OCI-LY1 (cell line): ENCODE measurements at regions not wholly inside any gene's neighbourhood (a gene's known extent, or its start where the extent isn't known, plus 50 kb on each side); places are given as distances from the start of the nearest gene placed in this dataset.
"Not testable (repeated sequence)": the region's sequence is repeated elsewhere in the genome, so short reads cannot be mapped to it uniquely, and the experiment has no call there.

Experiments used
- H2AFZ ChIP-seq: fragments of 200-600 bp; sonication (generic), shearing (Covaris generic); 2 replicates; pipeline ENCODE4 v1.6.0; 2014; ENCODE audit warnings: antibody characterized with exemption, mild to moderate bottlenecking, low read length
- H3F3A ChIP-seq: fragments of 200-600 bp; sonication (generic), shearing (Covaris generic); 2 replicates; pipeline ENCODE4 v1.6.0; 2014; ENCODE audit warnings: mild to moderate bottlenecking, antibody characterized with exemption, low read length, moderate library complexity; ENCODE audit not compliant: insufficient read depth
- H3K27ac ChIP-seq: fragments of 200-600 bp; sonication (generic); 2 replicates; pipeline ENCODE4 v1.5.1; 2014; ENCODE audit warnings: low read length, mixed run types, mild to moderate bottlenecking, low read depth; ENCODE audit not compliant: poor library complexity, severe bottlenecking
- H3K27me3 ChIP-seq: fragments of 200-600 bp; sonication (generic); 2 replicates; pipeline ENCODE4 v1.6.0; 2014; ENCODE audit warnings: antibody characterized with exemption, mild to moderate bottlenecking, low read length, moderate library complexity; ENCODE audit not compliant: insufficient read depth
- H3K36me3 ChIP-seq: fragments of 200-600 bp; sonication (generic); 2 replicates; pipeline ENCODE4 v1.6.1; 2014; ENCODE audit warnings: mild to moderate bottlenecking, antibody characterized with exemption, low read length, moderate library complexity, mixed read lengths; ENCODE audit not compliant: insufficient read depth
- H3K4me1 ChIP-seq: fragments of 200-600 bp; sonication (generic); 2 replicates; pipeline ENCODE4 v1.5.1; 2014; ENCODE audit warnings: mild to moderate bottlenecking, low read length, moderate library complexity; ENCODE audit not compliant: insufficient read depth, severe bottlenecking
- H3K4me2 ChIP-seq: fragments of 200-600 bp; sonication (generic), shearing (Covaris generic); 2 replicates; pipeline ENCODE4 v1.6.1; 2014; ENCODE audit warnings: low read length
- H3K4me3 ChIP-seq: fragments of 200-600 bp; sonication (generic); 2 replicates; pipeline ENCODE4 v1.5.1; 2014; ENCODE audit warnings: low read length, low read depth, mild to moderate bottlenecking, mixed read lengths; ENCODE audit not compliant: poor library complexity, severe bottlenecking
- H3K79me2 ChIP-seq: fragments of 200-600 bp; shearing (Covaris generic); 2 replicates; pipeline ENCODE4 v1.6.1; 2016; ENCODE audit warnings: mixed run types, low read length, mixed read lengths; ENCODE audit not compliant: insufficient read depth
- H3K9ac ChIP-seq: fragments of 200-600 bp; sonication (generic), shearing (Covaris generic); 2 replicates; pipeline ENCODE4 v1.6.1; 2014; ENCODE audit warnings: mild to moderate bottlenecking, low read length, mixed read lengths
- H3K9me2 ChIP-seq: fragments of 200-600 bp; sonication (generic), shearing (Covaris generic); 2 replicates; pipeline ENCODE4 v1.6.1; 2014; ENCODE audit warnings: low read depth, mild to moderate bottlenecking, low read length, mixed read lengths
- H3K9me3 ChIP-seq: fragments of 200-600 bp; shearing (Covaris generic); 2 replicates; pipeline ENCODE4 v1.6.1; 2014; ENCODE audit warnings: low read length, mixed read lengths
- H4K20me1 ChIP-seq: fragments of 200-600 bp; sonication (generic), shearing (Covaris generic); 2 replicates; pipeline ENCODE4 v1.6.0; 2016; ENCODE audit warnings: mild to moderate bottlenecking, low read length; ENCODE audit not compliant: insufficient read depth
- CTCF ChIP-seq: fragments of 200-600 bp; sonication (generic), shearing (Covaris generic); IDR thresholded peaks from 2 replicates; pipeline ENCODE4 v1.5.1; 2017; ENCODE audit warnings: mild to moderate bottlenecking, antibody characterized with exemption, low read length, moderate library complexity, mixed read lengths
- EZH2 ChIP-seq: fragments of 200-600 bp; sonication (generic), shearing (Covaris generic); IDR thresholded peaks from 2 replicates; pipeline ENCODE4 v1.8.0; 2017; ENCODE audit warnings: borderline replicate concordance, mixed run types, mild to moderate bottlenecking, antibody characterized with exemption, low read length, moderate library complexity, mixed read lengths

DNA sequence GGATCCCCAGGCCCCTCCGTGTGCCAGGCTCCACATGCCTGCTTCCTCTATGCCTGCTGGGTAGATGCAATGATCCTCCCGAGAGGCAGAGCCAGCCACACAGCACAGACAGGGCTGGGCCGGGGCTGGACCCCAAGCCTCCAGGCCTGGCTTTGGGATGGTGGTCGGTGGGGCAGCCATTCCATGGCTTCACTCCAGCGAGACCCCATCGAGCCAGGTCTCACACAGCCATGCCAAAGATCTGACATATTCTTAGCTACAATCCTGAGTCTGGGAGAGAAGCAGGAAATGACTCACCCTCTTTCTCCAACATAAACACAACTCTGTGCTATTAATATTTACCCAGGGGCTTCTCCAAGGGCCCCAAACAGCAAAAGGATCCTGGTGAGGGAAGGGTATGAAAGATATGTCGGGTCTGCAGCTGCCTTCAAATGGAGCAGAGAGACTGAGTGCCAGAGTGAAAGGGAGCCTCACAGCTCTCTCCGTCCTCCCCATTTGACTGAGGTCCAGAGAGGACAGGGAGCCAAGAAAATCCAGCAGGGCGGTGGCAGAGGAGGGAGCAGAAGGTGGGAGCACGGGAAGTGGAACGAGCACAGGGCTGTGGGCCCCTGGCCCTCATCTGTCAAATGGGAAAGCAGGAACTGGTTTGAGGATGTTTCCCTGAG lies 639.5 kb downstream of the MATN1 start:
- no peak overlapping the region for H3K27ac ChIP-seq
- H3K9me2 ChIP-seq: no peaks in the 10 kb centered on the region
- no peak overlapping the region for H2AFZ ChIP-seq
- 0 out of 2 replicates have a peak, but pooled peaks cover 4% of the 10 kb centered on the region for H3K27me3 ChIP-seq
- TF ChIP-seq EZH2: no peak
- TF ChIP-seq CTCF: no peak
- H3K4me3 ChIP-seq: no peak overlapping the region
- no peaks in the 10 kb centered on the region for H3K4me1 ChIP-seq
- H3K9ac ChIP-seq: no peak overlapping the region
- H3K36me3 ChIP-seq: no peaks in the 10 kb centered on the region
- no peak overlapping the region for H3K4me2 ChIP-seq
- H3K9me3 ChIP-seq: no peaks in the 10 kb centered on the region
- no peaks in the 10 kb centered on the region for H4K20me1 ChIP-seq
- no peaks in the 10 kb centered on the region for H3K79me2 ChIP-seq
- no peaks in the 10 kb centered on the region for H3F3A ChIP-seq

DNA sequence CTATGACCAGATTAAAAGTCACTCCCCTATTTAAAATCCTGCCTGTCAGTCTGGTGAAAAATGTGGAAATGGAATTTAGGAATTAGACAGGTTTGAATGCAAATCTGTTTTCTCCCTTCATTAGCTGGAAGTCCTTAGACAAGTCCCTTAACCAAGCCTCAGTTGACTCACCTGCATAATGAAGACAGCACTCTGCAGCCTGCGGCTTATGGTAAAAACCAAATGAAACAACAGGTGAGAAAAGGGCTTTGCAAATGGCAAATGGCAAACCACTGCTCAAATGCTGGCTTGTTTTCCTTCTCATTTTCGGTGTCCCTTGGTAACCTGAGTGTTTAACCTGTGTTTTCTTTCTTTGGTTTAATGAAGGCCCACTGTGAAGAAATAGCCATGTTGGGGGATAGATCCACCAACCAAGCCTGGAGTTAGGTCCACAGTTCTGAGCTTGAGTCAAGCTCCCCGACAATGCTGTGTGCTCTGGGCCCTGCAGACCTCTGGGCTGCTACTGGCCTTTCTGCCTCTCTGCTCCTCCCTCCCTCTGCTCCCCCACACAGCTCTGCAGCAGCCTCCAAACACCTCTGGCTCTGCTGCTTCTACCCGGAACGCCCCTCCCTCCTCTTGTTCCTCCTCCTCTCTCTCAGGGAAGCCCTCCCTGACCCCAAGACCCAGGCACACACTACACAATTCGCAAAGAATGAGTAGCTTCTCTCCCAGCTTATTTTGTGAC lies 641.8 kb downstream of the MATN1 start:
- Histone ChIP-seq H3K9me3 (no peaks in the 10 kb centered on the region), H3K27ac (no peak overlapping the region), H3K36me3 (no peaks in the 10 kb centered on the region; the same call in 1 of the 2 replicates), H3K9me2 (no peaks in the 10 kb centered on the region), H4K20me1 (no peaks in the 10 kb centered on the region), H3F3A (no peaks in the 10 kb centered on the region), H3K27me3 (0 out of 2 replicates have a peak, but pooled peaks cover 7% of the 10 kb centered on the region), H3K9ac (no peak overlapping the region), H3K79me2 (no peaks in the 10 kb centered on the region), H3K4me3 (no peak overlapping the region), H2AFZ (no peak overlapping the region), H3K4me1 (no peaks in the 10 kb centered on the region), H3K4me2 (no peak overlapping the region)
- no peak for TF ChIP-seq CTCF
- TF ChIP-seq EZH2: no peak

- H3K27me3 ChIP-seq, H3K9me3 ChIP-seq, H3K4me2 ChIP-seq, H3F3A ChIP-seq, H3K9me2 ChIP-seq, H3K4me1 ChIP-seq, H3K36me3 ChIP-seq, H2AFZ ChIP-seq, H3K27ac ChIP-seq, H3K4me3 ChIP-seq, H4K20me1 ChIP-seq, H3K9ac ChIP-seq, H3K79me2 ChIP-seq: not testable (repeated sequence)
Measured at GRCh38 chr1:30075916-30076315, 647.5 kb downstream of the MATN1 start.
